ENCODE measurements at regions not wholly inside any gene's neighbourhood (a gene's known extent, or its start where the extent isn't known, plus 50 kb on each side); places are given as distances from the start of the nearest gene placed in this dataset.

DNA sequence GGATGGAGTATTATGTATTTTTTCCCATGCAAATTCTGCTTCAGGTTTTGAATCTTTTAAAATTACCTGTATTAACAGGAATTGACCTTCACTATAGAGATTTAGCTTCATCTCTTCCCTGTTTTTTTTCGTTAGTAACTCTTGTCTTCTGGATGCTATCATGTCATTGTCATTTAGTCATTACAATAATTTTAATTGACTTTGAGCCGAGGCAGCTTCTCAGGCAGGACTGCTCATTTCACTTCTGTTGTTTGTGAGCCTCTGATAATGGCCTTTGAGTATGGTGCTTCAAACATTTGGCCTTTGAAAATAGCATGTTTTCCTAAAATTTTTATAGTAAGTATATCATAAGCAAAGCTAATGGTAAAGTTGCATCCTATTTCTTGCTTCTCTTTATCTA, 375.1 kb upstream of the MMS22L start:
- Histone ChIP-seq H3K9me2 (replicated peaks; ENCODE audit: control insufficient read depth, low read length) (no peaks in the 10 kb centered on the region), H3K27ac (ENCODE audit: low read depth, low read length) (no peak overlapping the region), H3K79me2 (ENCODE audit: control insufficient read depth, low read length) (no peaks in the 10 kb centered on the region), H3F3A (ENCODE audit: control insufficient read depth, insufficient read depth) (no peaks in the 10 kb centered on the region), H3K4me3 (ENCODE audit: low read length) (no peak overlapping the region), H3K4me1 (ENCODE audit: control insufficient read depth, low read length) (no peaks in the 10 kb centered on the region), H4K20me1 (ENCODE audit: control insufficient read depth, insufficient read depth, low read depth, low read length) (no peaks in the 10 kb centered on the region), H3K27me3 (ENCODE audit: control insufficient read depth, low read length) (no peaks in the 10 kb centered on the region), H3K9me3 (ENCODE audit: control insufficient read depth, insufficient read depth, low read length) (no peaks in the 10 kb centered on the region), H3K36me3 (ENCODE audit: control insufficient read depth, low read length) (no peaks in the 10 kb centered on the region), H3K4me2 (ENCODE audit: low read length) (no peak overlapping the region)
- TF ChIP-seq, protein P1, sequence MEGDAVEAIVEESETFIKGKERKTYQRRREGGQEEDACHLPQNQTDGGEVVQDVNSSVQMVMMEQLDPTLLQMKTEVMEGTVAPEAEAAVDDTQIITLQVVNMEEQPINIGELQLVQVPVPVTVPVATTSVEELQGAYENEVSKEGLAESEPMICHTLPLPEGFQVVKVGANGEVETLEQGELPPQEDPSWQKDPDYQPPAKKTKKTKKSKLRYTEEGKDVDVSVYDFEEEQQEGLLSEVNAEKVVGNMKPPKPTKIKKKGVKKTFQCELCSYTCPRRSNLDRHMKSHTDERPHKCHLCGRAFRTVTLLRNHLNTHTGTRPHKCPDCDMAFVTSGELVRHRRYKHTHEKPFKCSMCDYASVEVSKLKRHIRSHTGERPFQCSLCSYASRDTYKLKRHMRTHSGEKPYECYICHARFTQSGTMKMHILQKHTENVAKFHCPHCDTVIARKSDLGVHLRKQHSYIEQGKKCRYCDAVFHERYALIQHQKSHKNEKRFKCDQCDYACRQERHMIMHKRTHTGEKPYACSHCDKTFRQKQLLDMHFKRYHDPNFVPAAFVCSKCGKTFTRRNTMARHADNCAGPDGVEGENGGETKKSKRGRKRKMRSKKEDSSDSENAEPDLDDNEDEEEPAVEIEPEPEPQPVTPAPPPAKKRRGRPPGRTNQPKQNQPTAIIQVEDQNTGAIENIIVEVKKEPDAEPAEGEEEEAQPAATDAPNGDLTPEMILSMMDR (IDR thresholded peaks at IDR 0.05; ENCODE audit: low read depth, low read length, poor library complexity, severe bottlenecking): no peak
- no peak for TF ChIP-seq EZH2phosphoT487 (IDR thresholded peaks at IDR 0.05; ENCODE audit: borderline replicate concordance, low read length)

DNA sequence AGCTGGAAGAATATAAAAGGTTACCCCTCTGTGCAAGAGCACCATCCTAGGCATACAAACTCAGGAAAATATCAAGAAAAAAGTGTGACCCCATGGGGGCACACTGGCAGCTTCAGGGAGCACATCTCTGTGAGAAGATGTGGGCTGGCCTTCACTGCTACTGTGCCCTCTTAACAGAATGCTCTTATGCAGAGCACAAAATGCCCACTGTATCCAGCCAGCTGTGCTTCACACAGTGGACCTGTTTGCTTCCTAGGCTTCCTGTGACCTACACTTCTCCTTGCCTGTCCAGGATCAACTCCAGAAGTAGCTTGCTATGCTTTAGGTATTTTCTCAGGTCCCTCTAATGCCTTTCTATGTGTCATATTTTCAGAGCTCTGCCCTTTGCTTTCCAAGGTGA, 380.2 kb upstream of the MMS22L start:
- Histone ChIP-seq H3K36me3 (ENCODE audit: control insufficient read depth, low read length) (no peaks in the 10 kb centered on the region), H3K9me2 (replicated peaks; ENCODE audit: control insufficient read depth, low read length) (no peaks in the 10 kb centered on the region), H3K27ac (ENCODE audit: low read depth, low read length) (no peak overlapping the region), H3K4me3 (ENCODE audit: low read length) (no peak overlapping the region), H3K9me3 (ENCODE audit: control insufficient read depth, insufficient read depth, low read length) (no peaks in the 10 kb centered on the region), H4K20me1 (ENCODE audit: control insufficient read depth, insufficient read depth, low read depth, low read length) (no peaks in the 10 kb centered on the region), H3K4me1 (ENCODE audit: control insufficient read depth, low read length) (no peaks in the 10 kb centered on the region), H3K27me3 (ENCODE audit: control insufficient read depth, low read length) (no peaks in the 10 kb centered on the region), H3F3A (ENCODE audit: control insufficient read depth, insufficient read depth) (no peaks in the 10 kb centered on the region), H3K4me2 (ENCODE audit: low read length) (no peak overlapping the region), H3K79me2 (ENCODE audit: control insufficient read depth, low read length) (no peaks in the 10 kb centered on the region)
- TF ChIP-seq EZH2phosphoT487 (IDR thresholded peaks at IDR 0.05; ENCODE audit: borderline replicate concordance, low read length): no peak
- TF ChIP-seq, protein P1 (IDR thresholded peaks at IDR 0.05; ENCODE audit: low read depth, low read length, poor library complexity, severe bottlenecking): no peak

DNA sequence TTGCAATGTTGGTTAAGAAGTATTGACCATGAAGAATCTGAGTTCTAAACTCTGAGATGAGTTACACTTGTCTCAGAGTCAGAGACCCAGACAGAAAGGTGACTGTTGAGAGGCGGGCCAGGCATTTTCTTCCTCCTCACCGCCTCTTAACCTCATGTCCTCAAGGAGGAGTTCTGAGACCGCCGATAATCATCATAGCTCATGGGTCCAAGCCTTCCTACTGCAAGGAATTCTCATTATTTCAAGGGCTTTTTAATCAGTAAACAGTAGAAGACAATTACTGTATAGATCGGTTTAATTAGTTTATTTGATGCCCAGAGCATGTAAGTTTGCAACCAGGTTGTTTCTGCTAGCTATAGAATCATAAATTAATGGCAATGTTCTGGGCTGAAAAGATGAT, 382.4 kb upstream of the MMS22L start:
- no peaks in the 10 kb centered on the region for H3K79me2 ChIP-seq (ENCODE audit: control insufficient read depth, low read length)
- no peak for TF ChIP-seq EZH2phosphoT487 (IDR thresholded peaks at IDR 0.05; ENCODE audit: borderline replicate concordance, low read length)
- TF ChIP-seq, protein P1 (IDR thresholded peaks at IDR 0.05; ENCODE audit: low read depth, low read length, poor library complexity, severe bottlenecking): no peak
- no peaks in the 10 kb centered on the region for H3K36me3 ChIP-seq (ENCODE audit: control insufficient read depth, low read length)
- peaks cover 13% of the 10 kb centered on the region for H3K27me3 ChIP-seq (ENCODE audit: control insufficient read depth, low read length)
- H3K4me3 ChIP-seq (ENCODE audit: low read length): no peak overlapping the region
- no peaks in the 10 kb centered on the region for H3K9me3 ChIP-seq (ENCODE audit: control insufficient read depth, insufficient read depth, low read length)
- no peaks in the 10 kb centered on the region for H4K20me1 ChIP-seq (ENCODE audit: control insufficient read depth, insufficient read depth, low read depth, low read length)
- no peaks in the 10 kb centered on the region for H3F3A ChIP-seq (ENCODE audit: control insufficient read depth, insufficient read depth)
- no peak overlapping the region for H3K4me2 ChIP-seq (ENCODE audit: low read length)
- H3K9me2 ChIP-seq (replicated peaks; ENCODE audit: control insufficient read depth, low read length): no peaks in the 10 kb centered on the region
- no peaks in the 10 kb centered on the region for H3K4me1 ChIP-seq (ENCODE audit: control insufficient read depth, low read length)
- no peak overlapping the region for H3K27ac ChIP-seq (ENCODE audit: low read depth, low read length)

DNA sequence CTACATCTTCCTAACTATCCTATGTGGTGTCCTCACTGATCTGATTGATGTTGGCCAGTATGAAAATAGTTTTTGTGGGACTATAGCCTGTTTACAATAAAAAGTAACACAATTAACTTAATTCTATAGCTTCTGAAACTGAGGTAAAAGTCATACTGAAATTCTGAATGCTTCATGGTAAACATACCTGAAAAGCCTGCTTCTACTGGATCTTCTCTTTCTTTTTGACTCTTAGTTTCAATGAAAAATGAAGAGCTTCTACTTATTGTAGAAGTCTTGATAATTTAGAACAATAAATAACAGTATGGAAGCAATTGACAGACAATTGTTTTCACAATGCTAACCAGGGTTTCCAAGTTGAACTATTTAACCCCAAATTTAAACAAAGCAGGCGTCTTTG, 383.9 kb upstream of the MMS22L start:
- Histone ChIP-seq H3K9me2 (replicated peaks; ENCODE audit: control insufficient read depth, low read length) (no peaks in the 10 kb centered on the region), H3F3A (ENCODE audit: control insufficient read depth, insufficient read depth) (no peaks in the 10 kb centered on the region), H3K27me3 (ENCODE audit: control insufficient read depth, low read length) (peaks cover 14% of the 10 kb centered on the region), H4K20me1 (ENCODE audit: control insufficient read depth, insufficient read depth, low read depth, low read length) (no peaks in the 10 kb centered on the region), H3K9me3 (ENCODE audit: control insufficient read depth, insufficient read depth, low read length) (no peaks in the 10 kb centered on the region), H3K27ac (ENCODE audit: low read depth, low read length) (no peak overlapping the region), H3K79me2 (ENCODE audit: control insufficient read depth, low read length) (no peaks in the 10 kb centered on the region), H3K4me3 (ENCODE audit: low read length) (no peak overlapping the region), H3K4me2 (ENCODE audit: low read length) (no peak overlapping the region), H3K36me3 (ENCODE audit: control insufficient read depth, low read length) (no peaks in the 10 kb centered on the region), H3K4me1 (ENCODE audit: control insufficient read depth, low read length) (no peaks in the 10 kb centered on the region)
- TF ChIP-seq EZH2phosphoT487 (IDR thresholded peaks at IDR 0.05; ENCODE audit: borderline replicate concordance, low read length): no peak
- TF ChIP-seq, protein P1 (IDR thresholded peaks at IDR 0.05; ENCODE audit: low read depth, low read length, poor library complexity, severe bottlenecking): no peak
